HPDE6-E6E7 (cell line): ENCODE measurements at regions not wholly inside any gene's neighbourhood (a gene's known extent, or its start where the extent isn't known, plus 50 kb on each side); places are given as distances from the start of the nearest gene placed in this dataset.
"Not testable (repeated sequence)": the region's sequence is repeated elsewhere in the genome, so short reads cannot be mapped to it uniquely, and the experiment has no call there.

Source experiments
- DNase-seq: peaks from one replicate; pipeline ENCODE4 v3.0.0; 2011; ENCODE audit warnings: missing footprints; ENCODE audit errors: extremely low spot score

GRCh38 chr2:208608122-208608835 is 201.7 kb downstream of the PTH2R start:
- DNase-seq, result no peak

GRCh38 chr2:208609166-208609804 is 202.7 kb downstream of the PTH2R start:
- DNase-seq, result no peak

GRCh38 chr2:208615675-208616074 is 209.1 kb downstream of the PTH2R start:
- not testable (repeated sequence) for DNase-seq

DNA sequence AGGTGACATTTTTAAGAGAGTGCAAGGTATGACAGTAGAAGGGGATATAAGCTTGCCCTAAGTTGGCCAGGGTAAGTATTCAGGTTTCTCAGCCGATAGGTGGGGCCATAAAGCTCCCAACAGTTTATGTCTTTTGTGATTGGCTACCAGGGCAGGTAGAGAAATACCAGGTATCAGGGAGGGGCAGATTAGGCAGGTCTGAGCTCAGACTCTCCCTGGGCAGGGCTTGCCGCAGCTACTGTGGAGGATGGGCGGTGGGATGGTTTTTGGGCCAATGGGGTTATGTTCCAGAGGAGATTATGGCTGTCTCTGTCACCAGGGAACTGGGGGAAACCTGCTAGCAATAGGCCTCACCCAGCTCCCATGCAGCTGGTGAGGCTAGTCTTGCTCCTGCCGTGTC is 211.6 kb downstream of the PTH2R start:
- no peak for DNase-seq

DNA sequence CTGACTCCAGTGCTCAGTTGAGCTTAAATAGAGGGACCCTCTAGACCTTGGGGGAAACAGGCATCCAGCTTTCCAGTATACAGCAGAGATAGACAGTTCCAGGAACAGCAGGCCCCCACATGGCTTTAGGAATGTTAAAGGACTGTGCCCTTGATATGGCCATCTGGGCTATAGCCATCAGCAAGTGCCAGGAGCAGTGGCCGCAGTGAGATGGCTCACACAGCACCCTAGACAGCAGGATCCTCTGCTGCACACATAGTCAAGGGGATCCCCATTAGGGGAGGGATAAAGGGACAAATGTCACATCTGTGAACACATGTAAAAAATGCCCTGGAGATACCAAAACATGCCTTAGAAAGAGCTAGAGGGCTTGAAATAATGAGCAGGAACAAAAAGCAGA is 213.4 kb downstream of the PTH2R start:
- no peak for DNase-seq

- DNase-seq, result no peak
Observed at GRCh38 chr2:208620487-208620978, 213.9 kb downstream of the PTH2R start.

GRCh38 chr2:208627110-208627884 is 220.7 kb downstream of the PTH2R start:
- DNase-seq, result no peak

DNA sequence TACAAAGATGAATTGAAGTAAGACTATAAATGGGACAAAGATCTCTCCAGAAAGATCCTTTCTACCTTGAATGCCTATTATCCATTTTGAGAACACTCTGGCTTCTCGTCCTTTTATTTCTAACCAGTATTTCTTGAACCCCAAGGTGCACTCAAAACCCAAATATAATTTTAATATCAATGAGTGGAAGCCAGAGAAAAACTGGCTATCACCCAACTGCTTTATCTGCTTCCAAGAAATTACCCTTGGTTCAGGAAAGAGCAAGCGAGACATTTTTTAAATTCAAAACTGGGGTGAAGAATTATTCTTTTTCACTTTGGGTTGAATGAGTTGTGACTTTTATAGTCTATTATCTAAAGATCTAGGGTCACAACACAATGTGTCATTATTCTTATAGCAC is 221.3 kb downstream of the PTH2R start:
- no peak for DNase-seq

GRCh38 chr2:208638059-208638458 is 231.5 kb downstream of the PTH2R start:
- peak; percentile 31 for DNase-seq

DNA sequence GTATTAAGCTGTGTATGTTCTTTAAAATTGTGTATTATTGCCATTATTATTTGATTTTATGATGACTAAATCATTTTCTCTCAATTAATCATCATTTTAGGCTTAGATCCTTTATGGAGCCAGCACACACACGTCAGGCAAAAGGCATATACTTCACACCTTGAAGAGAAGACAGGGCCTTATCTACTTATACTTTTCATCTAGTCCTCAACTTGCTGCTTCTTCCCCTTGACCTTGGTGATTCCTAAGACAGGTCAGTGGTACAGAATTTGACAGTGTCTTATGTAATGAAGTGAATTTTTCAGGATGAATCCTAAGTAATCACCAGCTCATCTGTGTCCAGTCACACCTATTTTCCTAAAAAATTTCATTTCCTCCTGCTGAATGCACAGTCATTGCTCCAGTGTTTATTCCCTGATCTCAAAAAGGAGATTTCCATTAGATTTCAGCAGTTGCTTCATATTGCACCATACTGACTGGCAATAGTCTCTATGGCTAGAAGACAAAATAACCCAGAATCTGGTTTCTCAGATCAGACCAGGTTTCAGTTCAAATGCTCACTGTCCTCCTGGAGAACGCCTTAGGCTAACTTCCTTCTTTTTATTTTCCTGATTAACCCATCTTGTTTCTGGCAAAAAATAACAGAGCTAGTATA is 235.7 kb downstream of the PTH2R start:
- DNase-seq, result no peak

DNA sequence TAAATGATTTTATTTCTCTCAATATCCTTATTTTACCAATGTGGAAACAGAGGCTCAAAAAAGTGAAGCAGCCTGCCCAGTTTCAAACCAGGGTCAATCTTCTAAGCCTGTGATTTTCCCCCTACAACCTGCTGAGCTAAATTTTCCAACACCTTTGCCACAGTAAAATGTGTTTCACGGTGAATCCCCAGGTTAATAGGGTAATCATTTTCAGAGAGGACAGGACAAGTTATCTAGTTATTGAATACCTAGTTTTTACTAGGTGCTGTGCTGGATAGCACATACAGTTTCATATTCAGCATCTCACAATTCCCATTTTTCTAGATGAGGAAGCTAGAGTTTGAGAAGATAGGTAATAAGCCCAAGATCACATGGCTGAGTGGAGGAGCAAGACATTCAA is 236.6 kb downstream of the PTH2R start:
- DNase-seq, result no peak

DNA sequence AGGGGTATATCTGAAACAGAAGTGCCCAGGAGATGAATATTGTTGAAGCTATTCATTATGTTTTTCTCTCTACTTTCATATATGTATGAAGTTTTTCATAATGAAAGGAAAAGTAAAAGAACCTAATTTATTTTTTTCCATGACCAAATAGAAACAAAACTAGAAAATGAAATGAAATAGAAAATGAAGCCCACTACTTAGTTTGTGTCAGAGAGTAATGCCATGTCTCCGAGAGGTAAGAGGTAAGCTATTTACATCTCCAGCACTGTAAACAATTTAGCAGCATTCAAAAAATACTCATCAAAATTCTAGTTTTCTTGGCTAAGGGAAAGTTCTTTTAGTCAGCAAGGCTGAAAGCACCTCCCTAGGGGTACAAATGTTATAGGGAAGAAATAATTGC is 238.6 kb downstream of the PTH2R start:
- DNase-seq, result no peak

DNA sequence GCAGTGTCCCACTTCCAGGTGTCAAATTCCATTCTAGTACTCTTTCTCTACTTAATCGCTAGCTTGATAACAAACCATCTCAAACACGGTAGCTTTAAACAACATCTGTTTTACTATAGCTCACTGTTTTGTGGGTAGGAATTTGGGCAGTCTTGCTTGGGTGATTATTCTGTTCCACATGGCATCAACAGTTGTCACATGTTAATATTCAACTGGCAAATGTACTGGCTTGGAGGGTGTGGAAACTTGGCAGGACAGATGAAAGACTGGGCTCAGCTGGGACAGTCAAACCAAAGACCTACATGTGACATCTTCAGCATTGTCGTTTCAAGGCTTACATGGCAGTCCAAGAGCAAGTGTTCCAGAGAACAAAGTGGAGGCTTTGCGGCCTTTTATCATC is 241.8 kb downstream of the PTH2R start:
- DNase-seq, result no peak

DNA sequence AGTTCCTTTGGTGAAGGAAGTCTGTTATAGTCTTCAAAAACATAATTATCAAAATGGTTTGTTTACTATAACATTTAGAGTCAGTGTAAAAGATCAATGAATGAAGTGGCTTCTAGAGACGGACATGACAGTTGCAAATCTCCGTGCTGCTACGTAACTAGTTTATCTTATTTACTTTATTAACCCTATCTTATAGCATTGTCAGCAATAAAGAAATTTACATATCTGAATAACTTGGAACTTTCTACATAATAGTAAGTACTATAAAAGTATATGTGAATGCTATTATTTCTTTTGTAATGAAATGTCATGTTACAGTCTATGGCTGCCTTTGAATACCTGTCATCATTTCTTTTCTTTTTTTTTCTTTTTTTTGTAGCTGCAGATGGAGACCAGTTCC is 246.8 kb downstream of the PTH2R start:
- no peak for DNase-seq

DNA sequence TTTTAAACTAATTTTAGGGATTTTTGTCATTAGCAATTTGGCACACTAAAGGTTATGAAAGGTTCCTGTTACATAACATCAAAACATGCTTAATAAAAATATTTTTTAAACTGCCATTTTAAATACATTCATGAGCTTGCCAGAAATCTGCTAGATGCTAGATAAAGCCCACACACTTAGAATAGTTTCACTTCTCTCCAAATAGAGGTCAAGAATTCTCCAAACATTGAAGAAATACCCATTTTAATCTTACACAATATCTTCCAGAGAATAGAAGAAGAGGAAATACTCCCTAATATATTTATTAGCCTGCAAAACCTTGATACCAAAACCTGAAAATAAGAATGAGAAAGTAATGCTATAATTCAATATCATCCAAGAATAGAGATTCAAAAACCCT is 247.5 kb downstream of the PTH2R start:
- no peak for DNase-seq

- peak; percentile 1 for DNase-seq
Observed at GRCh38 chr2:208657468-208657867, 250.9 kb downstream of the PTH2R start.

DNA sequence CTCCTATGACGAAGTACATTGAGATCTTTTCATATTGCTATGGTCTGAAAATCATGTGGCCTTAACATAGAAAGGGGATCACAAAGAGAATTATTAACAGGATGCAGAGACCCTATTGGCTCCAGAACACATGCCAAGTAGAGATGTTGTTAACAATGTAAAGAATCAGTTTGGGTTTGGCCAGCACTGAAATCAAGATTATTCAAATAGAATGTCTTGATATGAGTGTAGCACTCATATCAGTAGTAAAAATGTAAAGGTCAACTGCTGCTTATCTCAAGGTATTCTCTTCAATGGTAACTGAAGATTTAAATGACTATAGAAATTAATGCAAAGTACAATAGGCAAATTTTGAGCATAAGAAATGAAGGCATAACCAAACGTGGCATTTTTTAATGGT is 262.8 kb downstream of the PTH2R start:
- no peak for DNase-seq

DNA sequence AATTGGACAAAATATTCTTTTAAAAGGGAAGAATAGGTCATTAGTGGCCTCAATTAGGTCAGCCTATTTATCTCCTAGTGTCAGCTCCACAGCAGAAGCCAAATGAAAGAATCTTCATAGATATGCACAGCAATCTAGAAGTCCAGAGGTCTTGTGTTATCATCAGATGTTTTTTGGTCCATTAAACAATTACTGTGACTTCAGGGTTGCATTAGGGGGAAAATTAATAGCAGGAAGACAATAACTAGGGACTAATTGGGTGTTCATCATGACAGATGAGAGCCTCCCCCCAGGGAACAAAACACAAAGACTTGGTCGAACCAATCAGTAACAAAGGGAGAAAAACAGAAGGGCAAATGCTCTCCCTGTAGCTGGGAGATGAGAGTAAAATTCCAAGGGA is 264.7 kb downstream of the PTH2R start:
- DNase-seq, result no peak

DNA sequence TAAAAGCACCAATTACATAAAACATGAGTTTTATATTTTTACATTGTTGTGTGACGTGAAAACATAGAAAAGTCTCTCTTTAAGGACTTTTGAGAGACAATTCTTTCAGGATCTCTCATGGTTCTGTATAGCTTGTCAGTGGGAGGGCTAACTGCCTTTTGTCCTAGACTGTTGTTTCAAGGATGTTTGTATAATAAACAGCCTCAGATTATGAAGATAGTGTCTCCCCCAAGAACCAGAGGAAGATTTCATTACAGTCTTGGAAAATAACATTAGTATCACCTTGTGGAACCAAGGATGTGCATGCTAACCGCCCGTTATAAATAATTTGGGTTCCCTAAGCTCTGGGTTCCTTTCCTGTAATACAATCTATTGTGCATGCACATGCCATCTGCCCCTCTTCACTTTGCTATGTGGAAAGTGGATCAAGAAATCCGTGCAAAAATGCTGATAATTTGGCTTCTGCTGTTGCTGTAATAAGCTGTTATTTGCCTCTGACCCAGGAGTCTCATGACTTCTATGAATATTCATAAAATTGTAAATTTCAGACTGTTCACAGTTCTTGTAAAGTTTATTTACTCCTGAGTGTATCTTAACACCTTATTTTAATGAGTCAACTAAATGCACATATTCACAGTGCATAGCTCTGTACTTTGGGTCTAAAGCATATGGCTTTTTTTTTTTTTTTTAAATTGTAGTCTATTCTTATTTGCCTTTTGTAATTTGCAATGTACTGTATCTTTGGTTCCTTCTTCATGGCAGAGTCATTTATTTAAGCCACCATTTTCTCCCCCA is 265.5 kb downstream of the PTH2R start:
- DNase-seq, result no peak

DNA sequence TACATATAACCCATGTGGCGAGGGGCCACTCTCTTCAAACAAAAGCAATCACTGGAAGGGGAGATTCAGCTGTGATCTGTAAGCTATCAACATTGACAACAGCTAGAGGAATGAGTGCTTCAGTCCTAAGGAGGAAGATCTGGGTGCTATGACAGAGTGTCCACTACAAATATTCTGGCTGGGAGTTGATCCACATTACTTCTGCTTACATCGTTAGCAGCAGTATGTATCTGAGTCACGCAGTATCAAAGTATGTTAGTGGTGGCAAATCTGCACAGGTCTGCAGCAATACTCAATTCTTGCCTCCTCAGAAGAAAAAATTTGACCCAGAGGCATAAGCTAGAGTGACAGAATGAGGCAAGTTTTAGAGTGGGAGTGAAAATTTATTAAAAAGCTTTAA is 267.0 kb downstream of the PTH2R start:
- no peak for DNase-seq

DNA sequence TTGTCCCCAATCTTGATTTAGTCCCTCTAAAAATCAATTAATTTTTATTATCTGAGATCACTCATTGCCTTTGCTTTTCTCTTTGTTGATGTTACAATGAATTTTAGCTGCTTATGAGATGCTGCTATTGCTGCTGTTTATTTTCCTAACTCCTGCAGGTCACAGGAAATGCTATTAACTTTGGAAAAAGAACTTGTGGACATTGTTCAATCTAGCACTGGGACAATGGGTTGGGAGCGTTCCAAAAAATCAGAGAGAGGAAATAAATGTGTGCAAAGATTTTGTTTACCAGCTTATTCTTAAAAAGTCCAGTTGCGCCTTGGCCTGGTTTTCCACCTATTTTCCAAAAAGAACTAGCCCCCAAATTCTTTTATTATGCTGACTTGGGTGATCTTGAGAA is 268.3 kb downstream of the PTH2R start:
- DNase-seq, result no peak
